Tibial nerve (tissue), 4 donors: ENCODE measurements at regions not wholly inside any gene's neighbourhood (a gene's known extent, or its start where the extent isn't known, plus 50 kb on each side); places are given as distances from the start of the nearest gene placed in this dataset.

Experiments
- DNase-seq, 2 donors: peaks; one replicate each; pipeline ENCODE4 v3.0.0-alpha.2; 2019; ENCODE audit warnings: low spot score in 2 of 2
- H3K27ac ChIP-seq, 4 donors: fragments of 200-600 bp; sonication (generic) in 3 of 4; one replicate each; pipeline ENCODE4 v1.5.1; 2017 to 2019; ENCODE audit warnings: mild to moderate bottlenecking in 1 of 4
- H3K27me3 ChIP-seq, 2 donors: fragments of 200-600 bp; sonication (generic) in 1 of 2; one replicate each; pipeline versions ENCODE4 v1.5.1 to v1.6.0; 2017 to 2019
- H3K36me3 ChIP-seq, 3 donors: fragments of 200-600 bp; sonication (generic); one replicate each; pipeline ENCODE4 v1.5.1; 2018 to 2019
- H3K4me1 ChIP-seq, 4 donors: fragments of 200-600 bp; sonication (generic) in 3 of 4; one replicate each; pipeline ENCODE4 v1.5.1; 2017 to 2019
- H3K4me3 ChIP-seq, 4 donors: fragments of 200-600 bp; sonication (generic) in 3 of 4; one replicate each; pipeline ENCODE4 v1.5.1; 2017 to 2019; ENCODE audit warnings: mild to moderate bottlenecking in 1 of 4, moderate library complexity in 1 of 4
- H3K9me3 ChIP-seq, 4 donors: fragments of 200-600 bp; sonication (generic) in 3 of 4; one replicate each; pipeline ENCODE4 v1.5.1; 2017 to 2019
- CTCF ChIP-seq, 5 experiments: fragments of 200-600 bp in 3 of 5; fragments of 450-650 bp in 2 of 5; sonication (generic) in 3 of 5; IDR thresholded peaks; one replicate each; pipeline ENCODE4 v1.5.1; 2016 to 2019; ENCODE audit warnings: antibody characterized with exemption in 5 of 5, mild to moderate bottlenecking in 3 of 5, moderate library complexity in 2 of 5
- EP300 ChIP-seq, 2 donors: sonication (generic); formaldehyde crosslinking; IDR thresholded peaks; one replicate each; pipeline ENCODE4 v1.6.1; 2017; ENCODE audit warnings: antibody characterized with exemption in 2 of 2, mild to moderate bottlenecking in 1 of 2
- POLR2A ChIP-seq, 2 donors: fragments of 450-650 bp; IDR thresholded peaks; one replicate each; pipeline ENCODE4 v1.6.1; 2017; ENCODE audit warnings: antibody characterized with exemption in 2 of 2, mild to moderate bottlenecking in 2 of 2, moderate library complexity in 2 of 2
- WGBS, 2 donors: methylation state at CpG; one replicate each; pipeline ENCODE4 v1.1.5; 2018; 5-methylcytosine and 5-hydroxymethylcytosine counted together

DNA sequence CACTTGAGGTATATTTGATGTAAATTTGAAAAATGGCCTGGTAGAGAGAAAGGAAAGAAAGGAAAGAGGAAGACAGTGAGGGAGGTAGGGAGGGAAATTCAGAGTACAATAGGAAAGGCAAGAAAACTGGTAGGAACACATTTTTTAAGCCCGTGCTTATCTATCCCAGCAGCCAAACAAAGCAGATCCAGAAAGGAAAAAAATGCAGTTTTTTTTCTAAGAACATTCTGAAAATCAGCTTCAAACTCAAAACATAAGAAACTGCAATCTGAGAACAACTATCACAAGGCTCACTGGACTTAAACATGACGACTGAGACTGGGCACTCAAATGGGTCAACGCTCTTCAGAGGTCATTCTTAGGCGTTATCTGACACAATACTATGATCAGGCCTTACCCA, 408.3 kb upstream of the DDI1 start:
- no peak for DNase-seq
- Histone ChIP-seq H3K27me3 (no peaks in the 10 kb centered on the region), H3K27ac (no peak overlapping the region), H3K4me1 (no peaks in the 10 kb centered on the region), H3K9me3 (no peaks in the 10 kb centered on the region), H3K4me3 (no peak overlapping the region), H3K36me3 (no peaks in the 10 kb centered on the region)
- 67 to 81% methylated on average over 4 of the region's 4 CpGs for WGBS, 2 donors
- TF ChIP-seq POLR2A (IDR thresholded peaks at IDR 0.05) (no peak), CTCF (IDR thresholded peaks at IDR 0.05) (no peak), EP300 (IDR thresholded peaks at IDR 0.05) (no peak)

GRCh38 chr11:103631841-103632240, 404.6 kb upstream of the DDI1 start:
- TF ChIP-seq POLR2A (IDR thresholded peaks at IDR 0.05): no peak
- no peak for TF ChIP-seq CTCF (IDR thresholded peaks at IDR 0.05)
- no peak for TF ChIP-seq EP300 (IDR thresholded peaks at IDR 0.05)
- no peaks in the 10 kb centered on the region for H3K36me3 ChIP-seq
- no peaks in the 10 kb centered on the region for H3K9me3 ChIP-seq
- WGBS, 2 donors: 5 to 7% methylated on average over 1 of the region's 1 CpG
- no peak for DNase-seq
- no peak overlapping the region for H3K27ac ChIP-seq
- no peaks in the 10 kb centered on the region for H3K27me3 ChIP-seq
- peaks cover 0 to 3% (median 0%) of the 10 kb centered on the region in 4 donors for H3K4me1 ChIP-seq
- H3K4me3 ChIP-seq: no peak overlapping the region

DNA sequence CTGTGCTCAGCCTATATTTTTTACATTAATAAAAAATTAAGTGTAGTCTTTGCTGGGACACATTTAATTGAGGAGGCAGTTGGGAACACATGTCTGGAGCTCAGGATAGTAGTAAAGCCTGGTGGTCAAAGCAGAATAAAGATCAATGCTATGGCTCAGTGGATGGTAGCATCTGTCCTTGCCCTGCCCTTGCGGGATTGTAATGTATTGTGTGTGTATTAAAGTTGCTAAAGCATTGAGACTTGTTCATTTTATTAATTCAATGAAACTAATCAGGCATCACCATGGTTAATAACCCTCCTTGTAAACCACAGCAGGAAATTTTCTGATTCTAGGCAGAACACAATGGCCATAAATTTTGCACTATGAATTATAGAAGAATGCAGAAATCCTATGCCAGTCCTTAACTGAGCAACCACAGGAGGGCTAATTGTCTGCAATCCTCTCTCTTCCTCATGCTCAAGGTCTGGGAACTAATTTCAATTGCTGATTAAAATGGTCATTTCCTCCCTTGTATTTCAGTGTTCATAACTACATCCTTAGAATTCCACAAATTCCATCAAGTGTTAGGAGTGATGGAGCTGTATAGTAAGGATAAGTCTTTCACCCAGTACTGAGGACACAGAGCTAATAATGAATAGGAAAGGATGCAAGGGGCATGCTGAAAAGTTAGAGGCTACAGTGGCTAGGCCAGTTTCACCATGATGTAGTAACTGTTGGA, 403.2 kb upstream of the DDI1 start:
- no peaks in the 10 kb centered on the region for H3K27me3 ChIP-seq
- whole genome bisulfite sequencing, 2 donors: 88 to 94% methylated on average over 1 of the region's 1 CpG
- no peak overlapping the region for H3K27ac ChIP-seq
- H3K36me3 ChIP-seq: no peaks in the 10 kb centered on the region
- H3K4me1 ChIP-seq: peaks cover 0 to 3% (median 0%) of the 10 kb centered on the region in 4 donors
- H3K4me3 ChIP-seq: no peak overlapping the region
- no peaks in the 10 kb centered on the region for H3K9me3 ChIP-seq
- no peak for DNase-seq
- TF ChIP-seq EP300 (IDR thresholded peaks at IDR 0.05) (no peak), POLR2A (IDR thresholded peaks at IDR 0.05) (no peak), CTCF (IDR thresholded peaks at IDR 0.05) (no peak)

DNA sequence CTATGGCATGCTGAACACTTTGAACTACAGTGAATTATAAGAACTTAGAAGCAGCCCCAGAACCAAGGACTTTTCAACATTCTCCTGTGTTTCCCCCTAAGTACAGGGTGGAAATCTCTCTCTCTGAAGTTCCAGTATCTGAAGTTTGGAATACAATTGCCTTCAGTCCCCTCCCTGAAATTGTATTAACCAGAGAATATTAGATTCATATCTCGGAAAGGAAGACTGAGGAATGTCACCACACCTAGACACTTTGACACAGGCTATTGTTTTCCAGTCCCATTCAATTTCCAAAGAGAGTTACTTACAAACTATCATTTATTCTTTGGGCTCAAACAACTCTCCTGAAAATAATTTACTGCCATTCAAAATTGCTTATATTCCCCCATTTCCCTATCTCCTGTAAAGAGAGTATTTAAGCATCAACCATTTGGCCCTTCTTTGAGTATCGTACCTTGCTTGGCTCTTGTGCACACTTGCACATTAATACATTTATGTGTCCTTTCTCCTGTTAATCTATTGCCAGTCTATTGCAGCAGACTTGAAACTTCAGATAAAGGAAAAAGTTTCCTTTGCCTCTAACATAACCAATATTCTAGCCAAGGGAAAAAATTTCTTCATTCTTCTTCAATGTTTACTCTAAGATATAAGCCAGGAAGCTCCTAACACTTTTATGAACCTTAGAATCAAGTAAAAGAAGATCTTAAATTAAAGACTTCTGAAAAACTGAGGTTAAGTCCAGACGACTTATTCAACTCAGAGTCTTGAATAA, 402.4 kb upstream of the DDI1 start:
- TF ChIP-seq EP300 (IDR thresholded peaks at IDR 0.05) (no peak), POLR2A (IDR thresholded peaks at IDR 0.05) (no peak), CTCF (IDR thresholded peaks at IDR 0.05) (no peak)
- H3K27ac ChIP-seq: no peak overlapping the region
- no peaks in the 10 kb centered on the region for H3K9me3 ChIP-seq
- WGBS, 2 donors: 73 to 76% methylated on average over 3 of the region's 3 CpGs
- H3K27me3 ChIP-seq: no peaks in the 10 kb centered on the region
- H3K4me3 ChIP-seq: no peak overlapping the region
- no peaks in the 10 kb centered on the region for H3K36me3 ChIP-seq
- no peak for DNase-seq
- peaks cover 0 to 3% (median 0%) of the 10 kb centered on the region in 4 donors for H3K4me1 ChIP-seq

DNA sequence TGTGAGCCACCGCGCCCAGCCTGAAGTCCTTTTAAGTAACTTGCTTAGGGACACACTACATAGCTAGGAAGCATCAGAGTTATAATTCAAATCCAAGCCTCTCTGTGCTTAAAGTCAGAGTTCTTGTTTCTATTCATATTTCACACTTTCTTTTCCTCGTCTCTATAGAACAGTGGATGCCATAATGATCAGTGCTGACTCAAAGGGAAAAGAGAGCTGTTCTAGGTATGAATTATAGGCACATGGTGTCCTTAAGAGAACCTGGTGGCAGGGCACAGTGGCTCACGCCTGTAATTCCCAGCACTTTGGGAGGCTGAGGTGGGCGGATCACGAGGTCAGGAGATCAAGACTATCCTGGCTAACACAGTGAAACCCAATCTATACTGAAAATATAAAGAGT, 400.2 kb upstream of the DDI1 start:
- 75 to 79% methylated on average over 6 of the region's 6 CpGs for WGBS, 2 donors
- H3K4me1 ChIP-seq: peaks cover 0 to 3% (median 0%) of the 10 kb centered on the region in 4 donors
- no peak overlapping the region for H3K4me3 ChIP-seq
- H3K9me3 ChIP-seq: no peaks in the 10 kb centered on the region
- TF ChIP-seq POLR2A (IDR thresholded peaks at IDR 0.05): no peak
- TF ChIP-seq EP300 (IDR thresholded peaks at IDR 0.05): no peak
- TF ChIP-seq CTCF (IDR thresholded peaks at IDR 0.05): no peak
- no peaks in the 10 kb centered on the region for H3K27me3 ChIP-seq
- no peaks in the 10 kb centered on the region for H3K36me3 ChIP-seq
- H3K27ac ChIP-seq: no peak overlapping the region
- no peak for DNase-seq
